ENCODE measurements at regions not wholly inside any gene's neighbourhood (a gene's known extent, or its start where the extent isn't known, plus 50 kb on each side); places are given as distances from the start of the nearest gene placed in this dataset.

- CTCF ChIA-PET: no interaction called here
- DNase-seq: no peak
- no peak overlapping the region for H3K4me3 Mint-ChIP-seq (ENCODE audit: low read depth, unreplicated experiment)
- no peak for TF ChIP-seq CTCF (IDR thresholded peaks at IDR 0.05; ENCODE audit: unreplicated experiment)
- peaks cover 34% of the 10 kb centered on the region for H3K27me3 Mint-ChIP-seq (ENCODE audit: unreplicated experiment)
- no peaks in the 10 kb centered on the region for H3K9me3 Mint-ChIP-seq (ENCODE audit: low read depth, unreplicated experiment)
- intact Hi-C loops (cut with micrococcal nuclease; ENCODE audit: unreplicated experiment): no loop called here
- BruUV-seq (replicated peaks): no TSS peak
- no peaks in the 10 kb centered on the region for H3K36me3 Mint-ChIP-seq (ENCODE audit: insufficient read depth, unreplicated experiment)
- H3K27ac Mint-ChIP-seq (ENCODE audit: unreplicated experiment): no peak overlapping the region
- peaks cover 8% of the 10 kb centered on the region for H3K4me1 Mint-ChIP-seq (ENCODE audit: low read depth, unreplicated experiment)
Observed at GRCh38 chr14:30340495-30340894, 218.5 kb upstream of the G2E3 start.

GRCh38 chr14:30345511-30345910 lies 213.4 kb upstream of the G2E3 start:
- TF ChIP-seq CTCF (IDR thresholded peaks at IDR 0.05; ENCODE audit: unreplicated experiment): no peak
- CTCF ChIA-PET: interaction anchor here (0.8 kb wide), 1 partner anchor 75 kb away, joined by 4 read pairs; no protein-coding TSS in a partner anchor
- no peak for DNase-seq

GRCh38 chr14:30348445-30348844 lies 210.5 kb upstream of the G2E3 start:
- intact Hi-C loops (cut with micrococcal nuclease; ENCODE audit: unreplicated experiment): no loop called here
- no peaks in the 10 kb centered on the region for H3K4me1 Mint-ChIP-seq (ENCODE audit: low read depth, unreplicated experiment)
- H3K4me3 Mint-ChIP-seq (ENCODE audit: low read depth, unreplicated experiment): no peak overlapping the region
- H3K36me3 Mint-ChIP-seq (ENCODE audit: insufficient read depth, unreplicated experiment): no peaks in the 10 kb centered on the region
- H3K9me3 Mint-ChIP-seq (ENCODE audit: low read depth, unreplicated experiment): no peaks in the 10 kb centered on the region
- H3K27me3 Mint-ChIP-seq (ENCODE audit: unreplicated experiment): peaks cover 44% of the 10 kb centered on the region
- no peak for TF ChIP-seq CTCF (IDR thresholded peaks at IDR 0.05; ENCODE audit: unreplicated experiment)
- no peak overlapping the region for H3K27ac Mint-ChIP-seq (ENCODE audit: unreplicated experiment)
- no peak for DNase-seq
- CTCF ChIA-PET: no interaction called here
- BruUV-seq (replicated peaks): no TSS peak

More at GRCh38 chr14:30345511-30345910, 213.4 kb upstream of the G2E3 start:
- no peak overlapping the region for H3K4me3 Mint-ChIP-seq (ENCODE audit: low read depth, unreplicated experiment)
- BruUV-seq (replicated peaks): no TSS peak
- H3K27me3 Mint-ChIP-seq (ENCODE audit: unreplicated experiment): peaks cover 57% of the 10 kb centered on the region
- intact Hi-C loops (cut with micrococcal nuclease; ENCODE audit: unreplicated experiment): no loop called here
- no peaks in the 10 kb centered on the region for H3K4me1 Mint-ChIP-seq (ENCODE audit: low read depth, unreplicated experiment)
- no peaks in the 10 kb centered on the region for H3K9me3 Mint-ChIP-seq (ENCODE audit: low read depth, unreplicated experiment)
- no peaks in the 10 kb centered on the region for H3K36me3 Mint-ChIP-seq (ENCODE audit: insufficient read depth, unreplicated experiment)
- no peak overlapping the region for H3K27ac Mint-ChIP-seq (ENCODE audit: unreplicated experiment)

GRCh38 chr14:30349520-30349919 lies 209.4 kb upstream of the G2E3 start:
- Mint-ChIP-seq H3K9me3 (ENCODE audit: low read depth, unreplicated experiment) (no peaks in the 10 kb centered on the region), H3K27ac (ENCODE audit: unreplicated experiment) (no peak overlapping the region), H3K4me1 (ENCODE audit: low read depth, unreplicated experiment) (no peaks in the 10 kb centered on the region), H3K36me3 (ENCODE audit: insufficient read depth, unreplicated experiment) (no peaks in the 10 kb centered on the region), H3K4me3 (ENCODE audit: low read depth, unreplicated experiment) (no peak overlapping the region), H3K27me3 (ENCODE audit: unreplicated experiment) (peaks cover 34% of the 10 kb centered on the region)
- CTCF ChIA-PET: no interaction called here
- BruUV-seq (replicated peaks): no TSS peak
- TF ChIP-seq CTCF (IDR thresholded peaks at IDR 0.05; ENCODE audit: unreplicated experiment): no peak
- intact Hi-C loops (cut with micrococcal nuclease; ENCODE audit: unreplicated experiment): no loop called here
- no peak for DNase-seq
